SK-N-SH treated with all-trans-retinoic acid at 6 μM for 48 hours (cell line): ENCODE measurements at regions not wholly inside any gene's neighbourhood (a gene's known extent, or its start where the extent isn't known, plus 50 kb on each side); places are given as distances from the start of the nearest gene placed in this dataset.

Experiments used
- ATAC-seq: fragments of 200-7000 bp; cut with Tn5 transposase; 3 replicates; pipeline ENCODE4 v1.9.1; 2020; ENCODE audit warnings: mild to moderate bottlenecking, moderate library complexity
- ARNTL ChIP-seq: fragments of 450-650 bp; formaldehyde crosslinking; IDR thresholded peaks from 2 replicates; pipeline ENCODE4 v1.5.0; 2020; ENCODE audit warnings: low read depth, mild to moderate bottlenecking, moderate library complexity, borderline replicate concordance
- BACH2 ChIP-seq: fragments of 250-450 bp; sonication (Bioruptor Pico); IDR thresholded peaks from 2 replicates; pipeline ENCODE4 v1.9.0; 2021; ENCODE audit warnings: mild to moderate bottlenecking, borderline replicate concordance
- CSDC2 ChIP-seq: fragments of 250-450 bp; sonication (Bioruptor Pico); IDR thresholded peaks from 2 replicates; pipeline ENCODE4 v1.5.0; 2020; ENCODE audit warnings: mild to moderate bottlenecking, moderate library complexity
- ESRRG ChIP-seq: fragments of 250-450 bp; sonication (Bioruptor Pico); IDR thresholded peaks from 2 replicates; pipeline ENCODE4 v1.6.1; 2021; ENCODE audit warnings: mild to moderate bottlenecking
- GLIS3 ChIP-seq: fragments of 250-450 bp; sonication (Bioruptor Pico); IDR thresholded peaks from 2 replicates; pipeline ENCODE4 v1.5.0; 2020; ENCODE audit warnings: mild to moderate bottlenecking, moderate library complexity
- ISL1 ChIP-seq: fragments of 250-450 bp; sonication (Bioruptor Pico); IDR thresholded peaks from 2 replicates; pipeline ENCODE4 v2.1.2; 2022; ENCODE audit warnings: mild to moderate bottlenecking, moderate library complexity
- OSR1 ChIP-seq: fragments of 250-450 bp; sonication (Bioruptor Pico); IDR thresholded peaks from 2 replicates; pipeline ENCODE4 v1.8.0; 2022; ENCODE audit warnings: moderate library complexity, mild to moderate bottlenecking, inconsistent platforms
- PPARA ChIP-seq: fragments of 250-450 bp; sonication (Bioruptor Pico); IDR thresholded peaks from 2 replicates; pipeline ENCODE4 v1.5.0; 2020; ENCODE audit warnings: mild to moderate bottlenecking, borderline replicate concordance
- RARB ChIP-seq: fragments of 250-450 bp; sonication (Bioruptor Pico); IDR thresholded peaks from 2 replicates; pipeline ENCODE4 v1.8.0; 2021; ENCODE audit warnings: mild to moderate bottlenecking, moderate library complexity
- SNAI2 ChIP-seq: fragments of 250-450 bp; sonication (Bioruptor Pico); IDR thresholded peaks from 2 replicates; pipeline ENCODE4 v1.5.0; 2020; ENCODE audit warnings: mild to moderate bottlenecking, moderate library complexity
- TCF4 ChIP-seq: fragments of 250-450 bp; sonication (Bioruptor Pico); IDR thresholded peaks from 2 replicates; pipeline ENCODE4 v1.8.0; 2021; ENCODE audit warnings: mild to moderate bottlenecking, moderate library complexity, borderline replicate concordance
- TOX ChIP-seq: fragments of 250-450 bp; sonication (Bioruptor Pico); IDR thresholded peaks from 2 replicates; pipeline ENCODE4 v1.8.0; 2021; ENCODE audit warnings: mild to moderate bottlenecking, moderate library complexity, borderline replicate concordance
- ZC3H10 ChIP-seq: fragments of 250-450 bp; sonication (Bioruptor Pico); IDR thresholded peaks from 2 replicates; pipeline ENCODE4 v1.5.1; 2021; ENCODE audit warnings: mild to moderate bottlenecking, moderate library complexity
- ZFP30 ChIP-seq: fragments of 450-650 bp; formaldehyde crosslinking; IDR thresholded peaks from 2 replicates; pipeline ENCODE4 v1.5.0; 2022; ENCODE audit warnings: mild to moderate bottlenecking, moderate library complexity
- ZNF565 ChIP-seq: fragments of 450-650 bp; formaldehyde crosslinking; conservative IDR thresholded peaks from 2 replicates; pipeline ENCODE4 v1.5.0; 2020; ENCODE audit warnings: low read depth, mild to moderate bottlenecking, moderate library complexity
- ZNF70 ChIP-seq: fragments of 450-650 bp; formaldehyde crosslinking; IDR thresholded peaks from 2 replicates; pipeline ENCODE4 v1.5.0; 2020; ENCODE audit warnings: mild to moderate bottlenecking, moderate library complexity
- ZNF8 ChIP-seq: fragments of 450-650 bp; formaldehyde crosslinking; IDR thresholded peaks from 2 replicates; pipeline ENCODE4 v1.5.0; 2020; ENCODE audit warnings: mild to moderate bottlenecking, moderate library complexity
- TF ChIP-seq, protein P1 (sequence below): fragments of 250-450 bp; sonication (Bioruptor Pico); IDR thresholded peaks from 2 replicates; pipeline ENCODE4 v1.8.0; 2020; ENCODE audit warnings: mild to moderate bottlenecking, moderate library complexity, borderline replicate concordance
- TF ChIP-seq, protein P2 (sequence below): fragments of 250-450 bp; sonication (Bioruptor Pico); IDR thresholded peaks from 2 replicates; pipeline ENCODE4 v1.5.1; 2020; ENCODE audit warnings: low read depth, mild to moderate bottlenecking, moderate library complexity
- TF ChIP-seq, protein P3 (sequence below): fragments of 250-450 bp; sonication (Bioruptor Pico); IDR thresholded peaks from 2 replicates; pipeline ENCODE4 v1.5.0; 2020; ENCODE audit warnings: mild to moderate bottlenecking, moderate library complexity
- TF ChIP-seq, protein P4 (sequence below): fragments of 250-450 bp; sonication (Bioruptor Pico); IDR thresholded peaks from 2 replicates; pipeline ENCODE4 v1.5.1; 2021; ENCODE audit warnings: mild to moderate bottlenecking, moderate library complexity

DNA sequence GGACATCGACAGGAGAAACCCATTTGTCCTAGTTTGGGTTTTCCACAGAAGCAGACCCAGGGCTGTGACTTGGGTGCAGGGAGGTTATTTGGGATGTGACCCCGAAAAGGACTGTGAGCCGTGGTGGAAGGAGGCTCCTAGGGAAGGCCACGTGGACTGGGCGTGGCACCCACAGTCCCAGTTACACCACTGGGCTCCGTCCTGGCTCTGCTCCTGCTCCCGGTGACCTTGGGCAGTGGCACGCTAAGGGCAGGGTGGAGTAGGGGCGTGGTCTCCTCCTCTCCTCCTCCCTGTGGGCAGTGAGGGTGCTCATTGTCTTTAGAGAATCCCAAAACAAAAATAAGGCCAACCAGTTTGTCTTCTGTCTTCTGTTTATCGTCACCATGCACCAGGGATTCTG is 190.1 kb downstream of the GADD45G start:
- no peak for TF ChIP-seq ESRRG (CRISPR knock-in tag)
- TF ChIP-seq CSDC2, result no peak
- TF ChIP-seq ZNF565 (CRISPR knock-in tag), result no peak
- no peak for TF ChIP-seq ZNF70 (CRISPR knock-in tag)
- TF ChIP-seq GLIS3 (CRISPR knock-in tag), result no peak
- TF ChIP-seq ZFP30 (CRISPR knock-in tag), result no peak
- no peak for TF ChIP-seq RARB
- ATAC-seq, result no peak

DNA sequence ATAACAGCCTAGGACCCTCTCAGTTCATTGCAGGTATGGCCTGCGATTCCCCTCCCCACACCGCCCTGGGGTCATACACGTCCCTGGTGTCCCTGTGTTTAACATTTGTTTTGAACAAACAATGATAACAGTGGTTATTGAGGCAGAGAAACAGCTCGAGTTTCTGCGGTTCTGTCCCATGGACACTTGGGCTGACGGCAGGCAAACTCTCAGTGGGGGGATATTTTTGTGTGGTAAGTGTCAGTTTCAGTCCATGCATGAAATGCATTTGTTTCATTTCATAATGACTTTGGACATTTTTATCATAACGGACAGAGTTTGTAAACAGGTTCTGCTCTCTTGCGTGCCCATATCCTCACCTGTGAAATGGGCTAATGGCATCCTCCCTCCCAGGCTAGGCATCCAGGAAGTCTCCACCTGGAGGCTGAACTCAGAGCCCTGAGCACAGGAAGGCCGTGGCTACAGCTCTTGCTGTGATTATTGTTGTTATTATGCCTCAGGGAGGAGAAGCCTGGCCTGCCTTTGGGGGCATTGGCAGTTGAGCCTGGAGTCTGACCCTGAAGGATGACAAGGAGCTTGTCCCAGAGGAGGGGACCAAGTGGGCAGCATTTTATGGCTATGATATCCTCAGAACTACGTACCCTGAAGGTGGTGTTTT is 190.9 kb downstream of the GADD45G start:
- TF ChIP-seq PPARA (CRISPR knock-in tag) (no peak), RARB (no peak), ZC3H10 (CRISPR knock-in tag) (no peak), ZFP30 (CRISPR knock-in tag) (no peak), ARNTL (CRISPR knock-in tag) (no peak), GLIS3 (CRISPR knock-in tag) (no peak), ZNF565 (CRISPR knock-in tag) (no peak), BACH2 (CRISPR knock-in tag) (no peak), ISL1 (no peak), TCF4 (CRISPR knock-in tag) (no peak), ZNF8 (CRISPR knock-in tag) (no peak), ZNF70 (CRISPR knock-in tag) (no peak)
- TF ChIP-seq, protein P1, sequence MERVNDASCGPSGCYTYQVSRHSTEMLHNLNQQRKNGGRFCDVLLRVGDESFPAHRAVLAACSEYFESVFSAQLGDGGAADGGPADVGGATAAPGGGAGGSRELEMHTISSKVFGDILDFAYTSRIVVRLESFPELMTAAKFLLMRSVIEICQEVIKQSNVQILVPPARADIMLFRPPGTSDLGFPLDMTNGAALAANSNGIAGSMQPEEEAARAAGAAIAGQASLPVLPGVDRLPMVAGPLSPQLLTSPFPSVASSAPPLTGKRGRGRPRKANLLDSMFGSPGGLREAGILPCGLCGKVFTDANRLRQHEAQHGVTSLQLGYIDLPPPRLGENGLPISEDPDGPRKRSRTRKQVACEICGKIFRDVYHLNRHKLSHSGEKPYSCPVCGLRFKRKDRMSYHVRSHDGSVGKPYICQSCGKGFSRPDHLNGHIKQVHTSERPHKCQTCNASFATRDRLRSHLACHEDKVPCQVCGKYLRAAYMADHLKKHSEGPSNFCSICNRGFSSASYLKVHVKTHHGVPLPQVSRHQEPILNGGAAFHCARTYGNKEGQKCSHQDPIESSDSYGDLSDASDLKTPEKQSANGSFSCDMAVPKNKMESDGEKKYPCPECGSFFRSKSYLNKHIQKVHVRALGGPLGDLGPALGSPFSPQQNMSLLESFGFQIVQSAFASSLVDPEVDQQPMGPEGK (CRISPR knock-in tag), result no peak
- TF ChIP-seq, protein P2, sequence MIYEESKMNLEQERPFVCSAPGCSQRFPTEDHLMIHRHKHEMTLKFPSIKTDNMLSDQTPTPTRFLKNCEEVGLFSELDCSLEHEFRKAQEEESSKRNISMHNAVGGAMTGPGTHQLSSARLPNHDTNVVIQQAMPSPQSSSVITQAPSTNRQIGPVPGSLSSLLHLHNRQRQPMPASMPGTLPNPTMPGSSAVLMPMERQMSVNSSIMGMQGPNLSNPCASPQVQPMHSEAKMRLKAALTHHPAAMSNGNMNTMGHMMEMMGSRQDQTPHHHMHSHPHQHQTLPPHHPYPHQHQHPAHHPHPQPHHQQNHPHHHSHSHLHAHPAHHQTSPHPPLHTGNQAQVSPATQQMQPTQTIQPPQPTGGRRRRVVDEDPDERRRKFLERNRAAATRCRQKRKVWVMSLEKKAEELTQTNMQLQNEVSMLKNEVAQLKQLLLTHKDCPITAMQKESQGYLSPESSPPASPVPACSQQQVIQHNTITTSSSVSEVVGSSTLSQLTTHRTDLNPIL (CRISPR knock-in tag), result no peak
- TF ChIP-seq, protein P3, sequence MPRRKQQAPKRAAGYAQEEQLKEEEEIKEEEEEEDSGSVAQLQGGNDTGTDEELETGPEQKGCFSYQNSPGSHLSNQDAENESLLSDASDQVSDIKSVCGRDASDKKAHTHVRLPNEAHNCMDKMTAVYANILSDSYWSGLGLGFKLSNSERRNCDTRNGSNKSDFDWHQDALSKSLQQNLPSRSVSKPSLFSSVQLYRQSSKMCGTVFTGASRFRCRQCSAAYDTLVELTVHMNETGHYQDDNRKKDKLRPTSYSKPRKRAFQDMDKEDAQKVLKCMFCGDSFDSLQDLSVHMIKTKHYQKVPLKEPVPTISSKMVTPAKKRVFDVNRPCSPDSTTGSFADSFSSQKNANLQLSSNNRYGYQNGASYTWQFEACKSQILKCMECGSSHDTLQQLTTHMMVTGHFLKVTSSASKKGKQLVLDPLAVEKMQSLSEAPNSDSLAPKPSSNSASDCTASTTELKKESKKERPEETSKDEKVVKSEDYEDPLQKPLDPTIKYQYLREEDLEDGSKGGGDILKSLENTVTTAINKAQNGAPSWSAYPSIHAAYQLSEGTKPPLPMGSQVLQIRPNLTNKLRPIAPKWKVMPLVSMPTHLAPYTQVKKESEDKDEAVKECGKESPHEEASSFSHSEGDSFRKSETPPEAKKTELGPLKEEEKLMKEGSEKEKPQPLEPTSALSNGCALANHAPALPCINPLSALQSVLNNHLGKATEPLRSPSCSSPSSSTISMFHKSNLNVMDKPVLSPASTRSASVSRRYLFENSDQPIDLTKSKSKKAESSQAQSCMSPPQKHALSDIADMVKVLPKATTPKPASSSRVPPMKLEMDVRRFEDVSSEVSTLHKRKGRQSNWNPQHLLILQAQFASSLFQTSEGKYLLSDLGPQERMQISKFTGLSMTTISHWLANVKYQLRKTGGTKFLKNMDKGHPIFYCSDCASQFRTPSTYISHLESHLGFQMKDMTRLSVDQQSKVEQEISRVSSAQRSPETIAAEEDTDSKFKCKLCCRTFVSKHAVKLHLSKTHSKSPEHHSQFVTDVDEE, result no peak
- no peak for ATAC-seq

DNA sequence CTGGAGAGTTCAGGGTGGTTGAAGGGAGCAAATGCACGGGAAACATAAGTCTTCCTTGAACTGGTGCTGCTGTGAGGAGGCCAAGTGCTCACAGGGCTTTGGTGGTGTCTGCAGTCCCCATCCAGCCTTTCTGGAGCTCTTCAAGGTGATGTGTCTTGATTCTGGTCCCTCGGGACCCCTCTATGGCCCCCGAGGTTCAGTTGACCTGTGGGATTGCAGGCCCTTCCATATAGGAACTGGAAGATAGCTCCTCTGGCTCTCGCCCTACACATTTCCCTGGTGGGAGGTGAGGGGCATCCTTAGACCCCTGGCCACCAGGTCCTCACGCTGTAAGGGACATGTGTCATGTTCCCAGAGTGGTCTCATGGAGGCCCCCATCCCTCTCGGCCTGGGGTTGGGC is 191.8 kb downstream of the GADD45G start:
- no peak for ATAC-seq
- TF ChIP-seq SNAI2 (CRISPR knock-in tag) (no peak), TOX (CRISPR knock-in tag) (no peak), TCF4 (CRISPR knock-in tag) (no peak)

DNA sequence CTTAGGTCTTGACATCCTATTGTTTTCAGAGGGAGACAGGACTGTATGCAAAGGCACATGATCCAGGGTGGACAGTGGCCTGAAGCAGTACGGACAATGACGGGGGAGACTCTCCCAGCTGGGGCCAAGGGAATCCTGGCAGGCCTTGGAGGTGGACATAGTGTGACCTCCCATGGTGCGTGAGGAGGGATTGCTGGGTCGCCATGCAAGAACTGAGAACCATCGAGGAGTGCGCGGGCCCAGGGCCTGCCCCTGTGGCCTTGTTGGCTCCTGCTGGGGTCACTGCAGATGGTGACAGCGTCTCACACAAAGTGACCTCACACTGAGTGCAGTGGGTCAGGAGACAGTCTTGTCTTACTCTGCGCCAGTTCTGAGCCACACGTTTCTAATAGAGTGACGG is 192.4 kb downstream of the GADD45G start:
- ATAC-seq, result no peak
- TF ChIP-seq, protein P2 (CRISPR knock-in tag), result no peak
- TF ChIP-seq OSR1 (CRISPR knock-in tag) (no peak), CSDC2 (no peak), ZNF565 (CRISPR knock-in tag) (no peak), ZNF70 (CRISPR knock-in tag) (no peak)
- TF ChIP-seq, protein P3, result no peak
- TF ChIP-seq, protein P4, sequence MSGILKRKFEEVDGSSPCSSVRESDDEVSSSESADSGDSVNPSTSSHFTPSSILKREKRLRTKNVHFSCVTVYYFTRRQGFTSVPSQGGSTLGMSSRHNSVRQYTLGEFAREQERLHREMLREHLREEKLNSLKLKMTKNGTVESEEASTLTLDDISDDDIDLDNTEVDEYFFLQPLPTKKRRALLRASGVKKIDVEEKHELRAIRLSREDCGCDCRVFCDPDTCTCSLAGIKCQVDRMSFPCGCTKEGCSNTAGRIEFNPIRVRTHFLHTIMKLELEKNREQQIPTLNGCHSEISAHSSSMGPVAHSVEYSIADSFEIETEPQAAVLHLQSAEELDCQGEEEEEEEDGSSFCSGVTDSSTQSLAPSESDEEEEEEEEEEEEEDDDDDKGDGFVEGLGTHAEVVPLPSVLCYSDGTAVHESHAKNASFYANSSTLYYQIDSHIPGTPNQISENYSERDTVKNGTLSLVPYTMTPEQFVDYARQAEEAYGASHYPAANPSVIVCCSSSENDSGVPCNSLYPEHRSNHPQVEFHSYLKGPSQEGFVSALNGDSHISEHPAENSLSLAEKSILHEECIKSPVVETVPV, result no peak
